Activated B cell treated with CpG ODN at 0.5 μM for 24 hours (primary cell): ENCODE measurements at regions not wholly inside any gene's neighbourhood (a gene's known extent, or its start where the extent isn't known, plus 50 kb on each side); places are given as distances from the start of the nearest gene placed in this dataset.
"Not testable (repeated sequence)": the region's sequence is repeated elsewhere in the genome, so short reads cannot be mapped to it uniquely, and the experiment has no call there.

Source experiments
- ATAC-seq: fragments of 200-7000 bp; cut with Tn5 transposase; one replicate; pipeline ENCODE4 v1.10.0; 2021; ENCODE audit warnings: low read depth, mild to moderate bottlenecking, moderate library complexity
- CTCF ChIA-PET: fragments of 350-600 bp; sonication (Branson Sonifier 250); formaldehyde crosslinking; loops from one replicate; lab custom pipeline; 2021; ENCODE audit warnings: antibody characterized with exemption; lab: Charles Lee
- POLR2A ChIA-PET: fragments of 350-600 bp; sonication (Branson Sonifier 250); formaldehyde crosslinking; loops from one replicate; lab custom pipeline; 2021; ENCODE audit warnings: antibody characterized with exemption; lab: Charles Lee
- DNase-seq: peaks from one replicate; pipeline ENCODE4 v3.0.0; 2022
- H3K27ac Mint-ChIP-seq: one replicate; pipeline ENCODE4 v1.8.0; 2020; ENCODE audit warnings: mixed read lengths
- H3K27me3 Mint-ChIP-seq: one replicate; pipeline ENCODE4 v1.8.0; 2021; ENCODE audit warnings: mixed read lengths
- H3K36me3 Mint-ChIP-seq: one replicate; pipeline ENCODE4 v1.8.0; 2021; ENCODE audit warnings: low read depth, mixed read lengths
- H3K4me1 Mint-ChIP-seq: one replicate; pipeline ENCODE4 v1.8.0; 2021; ENCODE audit warnings: mixed read lengths
- H3K4me3 Mint-ChIP-seq: one replicate; pipeline ENCODE4 v1.8.0; 2020; ENCODE audit warnings: mild to moderate bottlenecking, mixed read lengths
- H3K9me3 Mint-ChIP-seq: one replicate; pipeline ENCODE4 v1.8.0; 2020; ENCODE audit warnings: mixed read lengths
- CTCF ChIP-seq: fragments of 200-600 bp; IDR thresholded peaks from one replicate; pipeline ENCODE4 v1.8.0; 2022; ENCODE audit warnings: antibody characterized with exemption, mild to moderate bottlenecking
- intact Hi-C: fragments of 100-400 bp; cut with micrococcal nuclease; formaldehyde crosslinking; loops from one replicate; pipeline ENCODE4 v1.15.1; 2024

- no peaks in the 10 kb centered on the region for H3K36me3 Mint-ChIP-seq
- H3K27ac Mint-ChIP-seq: no peak overlapping the region
- CTCF ChIA-PET: no interaction called here
- H3K27me3 Mint-ChIP-seq: peaks cover 9% of the 10 kb centered on the region
- no peaks in the 10 kb centered on the region for H3K4me1 Mint-ChIP-seq
- no peak for TF ChIP-seq CTCF
- intact Hi-C loops: no loop called here
- H3K4me3 Mint-ChIP-seq: no peak overlapping the region
- ATAC-seq (no peak), DNase-seq (no peak)
- H3K9me3 Mint-ChIP-seq: peaks cover 17% of the 10 kb centered on the region
- POLR2A ChIA-PET: no interaction called here
Observed at GRCh38 chr19:23474761-23475160, 79.5 kb upstream of the ZNF91 start.

- no peak for ATAC-seq
- TF ChIP-seq CTCF: no peak
- ChIA-PET CTCF (no interaction called here), POLR2A (no interaction called here)
- peaks cover 19% of the 10 kb centered on the region for H3K9me3 Mint-ChIP-seq
- no peak overlapping the region for H3K27ac Mint-ChIP-seq
- no peak overlapping the region for H3K4me3 Mint-ChIP-seq
- H3K36me3 Mint-ChIP-seq: no peaks in the 10 kb centered on the region
- no peak for DNase-seq
- intact Hi-C loops: no loop called here
- H3K27me3 Mint-ChIP-seq: peaks cover 11% of the 10 kb centered on the region
- H3K4me1 Mint-ChIP-seq: no peaks in the 10 kb centered on the region
Observed at GRCh38 chr19:23474172-23474571, 78.9 kb upstream of the ZNF91 start.

GRCh38 chr19:23470873-23471545, 75.7 kb upstream of the ZNF91 start:
- H3K27me3 Mint-ChIP-seq: peaks cover 11% of the 10 kb centered on the region
- no peak for TF ChIP-seq CTCF
- no peaks in the 10 kb centered on the region for H3K4me1 Mint-ChIP-seq
- H3K4me3 Mint-ChIP-seq: no peak overlapping the region
- H3K9me3 Mint-ChIP-seq: peaks cover 25% of the 10 kb centered on the region
- H3K27ac Mint-ChIP-seq: no peak overlapping the region
- ChIA-PET CTCF (no interaction called here), POLR2A (no interaction called here)
- intact Hi-C loops: no loop called here
- no peaks in the 10 kb centered on the region for H3K36me3 Mint-ChIP-seq
- ATAC-seq: no peak
- no peak for DNase-seq

GRCh38 chr19:23464349-23464748, 69.1 kb upstream of the ZNF91 start:
- H3K27me3 Mint-ChIP-seq, POLR2A ChIA-PET, DNase-seq, H3K27ac Mint-ChIP-seq, ATAC-seq, H3K4me1 Mint-ChIP-seq, CTCF ChIA-PET, intact Hi-C loops, H3K36me3 Mint-ChIP-seq, H3K4me3 Mint-ChIP-seq: not testable (repeated sequence)
- H3K9me3 Mint-ChIP-seq: peaks cover 20% of the 10 kb centered on the region

- DNase-seq: no peak
- intact Hi-C loops: no loop called here
- Mint-ChIP-seq H3K27ac (no peak overlapping the region), H3K4me1 (no peaks in the 10 kb centered on the region), H3K9me3 (peaks cover 17% of the 10 kb centered on the region), H3K27me3 (no peaks in the 10 kb centered on the region), H3K4me3 (no peak overlapping the region), H3K36me3 (no peaks in the 10 kb centered on the region)
- ATAC-seq: no peak
- ChIA-PET POLR2A (no interaction called here), CTCF (no interaction called here)
- no peak for TF ChIP-seq CTCF
Observed at GRCh38 chr19:23461120-23461519, 65.8 kb upstream of the ZNF91 start.

- no peaks in the 10 kb centered on the region for H3K36me3 Mint-ChIP-seq
- H3K27ac Mint-ChIP-seq: no peak overlapping the region
Observed at GRCh38 chr19:23460656-23461055, 65.4 kb upstream of the ZNF91 start.

More at GRCh38 chr19:23460656-23461055, 65.4 kb upstream of the ZNF91 start:
- CTCF ChIA-PET: no interaction called here
- Mint-ChIP-seq H3K4me1 (no peaks in the 10 kb centered on the region), H3K9me3 (peaks cover 13% of the 10 kb centered on the region), H3K27me3 (no peaks in the 10 kb centered on the region), H3K4me3 (no peak overlapping the region)
- no peak for TF ChIP-seq CTCF
- POLR2A ChIA-PET: no interaction called here
- ATAC-seq: no peak
- intact Hi-C loops: no loop called here
- DNase-seq: no peak
